GM12878 (cell line): ENCODE measurements at regions not wholly inside any gene's neighbourhood (a gene's known extent, or its start where the extent isn't known, plus 50 kb on each side); places are given as distances from the start of the nearest gene placed in this dataset.

Experiments
- ATAC-seq: fragments of 200-7000 bp; cut with Tn5 transposase; 3 replicates; pipeline ENCODE4 v1.9.1; 2020; ENCODE audit warnings: mild to moderate bottlenecking, moderate library complexity
- BruUV-seq: library from RNA; stranded (reverse); fragments of 400-500 nt; replicated peaks from 2 replicates; lab custom pipeline; 2021; lab: Mats Ljungman, UMichigan
- CTCF ChIA-PET: fragments of 300-600 bp; sonication (Branson Sonifier 250); formaldehyde crosslinking; extraction: SDS; loops from one replicate; lab custom pipeline; 2021; ENCODE audit warnings: inconsistent platforms; lab: Yijun Ruan, JAX
- POLR2A ChIA-PET: fragments of 350-600 bp; formaldehyde crosslinking; extraction: SDS; loops from one replicate; lab custom pipeline; 2021; ENCODE audit warnings: inconsistent platforms; lab: Charles Lee
- RAD21 ChIA-PET: fragments of 300-600 bp; sonication (Branson Sonifier 250); formaldehyde crosslinking; loops from one replicate; lab custom pipeline; 2023; ENCODE audit warnings: antibody characterized with exemption; ENCODE audit not compliant: unreplicated experiment; lab: Charles Lee
- SMC1A ChIA-PET: fragments of 300-600 bp; sonication (Branson Sonifier 250); formaldehyde crosslinking; loops from one replicate; lab custom pipeline; 2023; ENCODE audit not compliant: unreplicated experiment, uncharacterized antibody; lab: Charles Lee
- DNase-seq: peaks from one replicate; pipeline ENCODE4 v3.0.0-alpha.2; 2011; ENCODE audit warnings: low read depth, low spot score
- FAIRE-seq: peaks from 3 replicates; lab custom pipeline; 2011; peaks lifted over from hg19 to GRCh38; lab: Jason Lieb, UNC
- H2AFZ ChIP-seq: 2 replicates; pipeline ENCODE4 v1.6.0; 2011; ENCODE audit warnings: low read depth, low read length, control low read depth; ENCODE audit not compliant: control insufficient read depth
- H3K27ac ChIP-seq: 2 replicates; pipeline ENCODE4 v1.5.1; 2011; ENCODE audit warnings: control low read depth; ENCODE audit not compliant: control insufficient read depth, insufficient read depth
- H3K27me3 ChIP-seq, 2 experiments: replicated peaks in 1 of 2; 2 replicates each; pipeline versions ENCODE4 v1.6.0 to v1.6.1; 2011; ENCODE audit warnings: low read length in 1 of 2; ENCODE audit not compliant: control insufficient read depth in 2 of 2, insufficient read depth in 2 of 2
- H3K36me3 ChIP-seq, 2 experiments: 2 replicates each; pipeline ENCODE4 v1.5.1; 2011; ENCODE audit warnings: low read length in 1 of 2; ENCODE audit not compliant: control insufficient read depth in 2 of 2, insufficient read depth in 2 of 2
- H3K4me1 ChIP-seq: 2 replicates; pipeline ENCODE4 v1.6.1; 2011; ENCODE audit warnings: mild to moderate bottlenecking, low read length, moderate library complexity, mixed read lengths; ENCODE audit not compliant: control insufficient read depth, insufficient read depth
- H3K4me2 ChIP-seq: 2 replicates; pipeline ENCODE4 v1.6.0; 2011; ENCODE audit warnings: control low read depth; ENCODE audit not compliant: control insufficient read depth, insufficient read depth
- H3K4me3 ChIP-seq: fragments of 200-600 bp; sonication (generic); 2 replicates; pipeline ENCODE4 v1.5.1; 2016
- H3K79me2 ChIP-seq: 2 replicates; pipeline ENCODE4 v1.6.0; 2011; ENCODE audit warnings: low read length; ENCODE audit not compliant: control insufficient read depth, insufficient read depth
- H3K9ac ChIP-seq: 2 replicates; pipeline ENCODE4 v1.8.0; 2011; ENCODE audit warnings: low read length, control low read depth, mixed read lengths; ENCODE audit not compliant: control insufficient read depth, insufficient read depth
- H3K9me3 ChIP-seq: replicated peaks from 3 replicates; pipeline ENCODE4 v1.5.1; 2011; ENCODE audit warnings: mild to moderate bottlenecking, low read length; ENCODE audit not compliant: control insufficient read depth, insufficient read depth
- H4K20me1 ChIP-seq: 2 replicates; pipeline ENCODE4 v1.6.0; 2011; ENCODE audit not compliant: control insufficient read depth, insufficient read depth
- BRCA1 ChIP-seq: IDR thresholded peaks from 2 replicates; pipeline ENCODE4 v1.6.1; 2011; ENCODE audit warnings: low read depth, low read length, improper control_type of control experiment
- CEBPB ChIP-seq, 2 experiments: fragments of 150-350 bp in 1 of 2; IDR thresholded peaks; 2 replicates each; pipeline ENCODE4 v1.6.1; 2012 to 2014; ENCODE audit warnings: low read depth in 2 of 2, low read length in 2 of 2, borderline replicate concordance in 1 of 2, inconsistent platforms in 1 of 2
- EED ChIP-seq: sonication (generic); IDR thresholded peaks from 2 replicates; pipeline ENCODE4 v1.6.1; 2016; ENCODE audit warnings: antibody characterized with exemption, low read depth
- NR2C1 ChIP-seq: fragments of 450-650 bp; IDR thresholded peaks from 2 replicates; pipeline ENCODE4 v1.6.1; 2017; ENCODE audit warnings: antibody characterized with exemption, mild to moderate bottlenecking, moderate library complexity
- STAT1 ChIP-seq: fragments of 450-650 bp; conservative IDR thresholded peaks from 2 replicates; pipeline ENCODE4 v1.6.1; 2014; ENCODE audit warnings: antibody characterized with exemption, mild to moderate bottlenecking
- TARDBP ChIP-seq: IDR thresholded peaks from 2 replicates; pipeline ENCODE4 v1.6.1; 2016; ENCODE audit warnings: borderline replicate concordance
- TBL1XR1 ChIP-seq: IDR thresholded peaks from 2 replicates; pipeline ENCODE4 v1.6.1; 2012; ENCODE audit warnings: low read depth, low read length, improper control_type of control experiment
- ZBTB40 ChIP-seq: fragments of 450-650 bp; IDR thresholded peaks from 2 replicates; pipeline ENCODE4 v1.6.1; 2016; ENCODE audit warnings: mild to moderate bottlenecking, moderate library complexity, borderline replicate concordance
- ZNF384 ChIP-seq: IDR thresholded peaks from 2 replicates; pipeline ENCODE4 v1.6.1; 2012; ENCODE audit warnings: low read depth, mild to moderate bottlenecking, low read length, improper control_type of control experiment, borderline replicate concordance
- ZSCAN29 ChIP-seq: fragments of 450-650 bp; IDR thresholded peaks from 2 replicates; pipeline ENCODE4 v1.6.1; 2017; ENCODE audit warnings: mild to moderate bottlenecking, moderate library complexity
- WGBS: methylation state at CpG from one replicate; pipeline ENCODE4 v1.1.6; 2016; ENCODE audit warnings: low lambda C conversion rate; ENCODE audit not compliant: insufficient replicate concordance, insufficient coverage; ENCODE audit errors: missing lambda C conversion rate; 5-methylcytosine and 5-hydroxymethylcytosine counted together
- in situ Hi-C: fragments of 300-500 bp; cut with MboI; formaldehyde crosslinking; loops from 9 replicates; pipeline ENCODE4 v1.14.3; 2018; ENCODE audit warnings: mixed read lengths
- intact Hi-C: fragments of 100-400 bp; cut with micrococcal nuclease; formaldehyde crosslinking; loops from one replicate; pipeline ENCODE4 v1.14.2; 2022; ENCODE audit not compliant: unreplicated experiment
- TF ChIP-seq, protein P1 (sequence below): fragments of 450-650 bp; IDR thresholded peaks from 2 replicates; pipeline ENCODE4 v1.6.1; 2017; ENCODE audit warnings: mild to moderate bottlenecking, moderate library complexity
- TF ChIP-seq, protein P2 (sequence below): fragments of 450-650 bp; IDR thresholded peaks from 2 replicates; pipeline ENCODE4 v1.6.1; 2017; ENCODE audit warnings: mild to moderate bottlenecking

DNA sequence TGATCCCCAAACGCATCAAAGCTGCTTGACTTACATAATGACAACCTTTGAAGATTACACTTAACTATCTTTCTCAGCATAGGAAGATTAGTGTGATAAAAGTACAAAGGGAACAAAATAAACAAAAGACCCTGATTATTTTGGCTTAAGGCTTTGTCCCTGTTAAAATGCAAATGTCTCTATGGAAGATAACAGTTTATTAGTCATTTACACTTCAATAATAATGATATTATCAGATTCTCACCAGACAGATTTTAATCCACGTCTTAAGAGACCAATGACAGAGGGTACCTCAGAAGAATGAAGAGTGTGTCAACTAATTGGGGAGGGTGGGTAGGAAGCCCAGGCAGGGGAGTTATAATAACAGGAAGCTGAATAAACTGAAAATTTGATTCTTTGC is 510.4 kb upstream of the PTBP2 start:
- no peak for DNase-seq
- in situ Hi-C loops, result no loop called here
- intact Hi-C loops, result no loop called here
- POLR2A ChIA-PET, result no interaction called here
- no peaks in the 10 kb centered on the region for H3K79me2 ChIP-seq
- RAD21 ChIA-PET, result no interaction called here
- no peak overlapping the region for H3K9ac ChIP-seq
- TF ChIP-seq TBL1XR1, result no peak
- TF ChIP-seq ZBTB40, result no peak
- TF ChIP-seq STAT1, result no peak
- no peak for TF ChIP-seq ZNF384
- no peak for TF ChIP-seq CEBPB (IDR thresholded peaks at IDR 0.05; ENCODE audit: borderline replicate concordance in 1 of 2, low read depth in 2 of 2, low read length in 2 of 2)
- TF ChIP-seq ZSCAN29, result no peak
- no peak for TF ChIP-seq BRCA1
- TF ChIP-seq NR2C1, result no peak
- TF ChIP-seq, protein P1, sequence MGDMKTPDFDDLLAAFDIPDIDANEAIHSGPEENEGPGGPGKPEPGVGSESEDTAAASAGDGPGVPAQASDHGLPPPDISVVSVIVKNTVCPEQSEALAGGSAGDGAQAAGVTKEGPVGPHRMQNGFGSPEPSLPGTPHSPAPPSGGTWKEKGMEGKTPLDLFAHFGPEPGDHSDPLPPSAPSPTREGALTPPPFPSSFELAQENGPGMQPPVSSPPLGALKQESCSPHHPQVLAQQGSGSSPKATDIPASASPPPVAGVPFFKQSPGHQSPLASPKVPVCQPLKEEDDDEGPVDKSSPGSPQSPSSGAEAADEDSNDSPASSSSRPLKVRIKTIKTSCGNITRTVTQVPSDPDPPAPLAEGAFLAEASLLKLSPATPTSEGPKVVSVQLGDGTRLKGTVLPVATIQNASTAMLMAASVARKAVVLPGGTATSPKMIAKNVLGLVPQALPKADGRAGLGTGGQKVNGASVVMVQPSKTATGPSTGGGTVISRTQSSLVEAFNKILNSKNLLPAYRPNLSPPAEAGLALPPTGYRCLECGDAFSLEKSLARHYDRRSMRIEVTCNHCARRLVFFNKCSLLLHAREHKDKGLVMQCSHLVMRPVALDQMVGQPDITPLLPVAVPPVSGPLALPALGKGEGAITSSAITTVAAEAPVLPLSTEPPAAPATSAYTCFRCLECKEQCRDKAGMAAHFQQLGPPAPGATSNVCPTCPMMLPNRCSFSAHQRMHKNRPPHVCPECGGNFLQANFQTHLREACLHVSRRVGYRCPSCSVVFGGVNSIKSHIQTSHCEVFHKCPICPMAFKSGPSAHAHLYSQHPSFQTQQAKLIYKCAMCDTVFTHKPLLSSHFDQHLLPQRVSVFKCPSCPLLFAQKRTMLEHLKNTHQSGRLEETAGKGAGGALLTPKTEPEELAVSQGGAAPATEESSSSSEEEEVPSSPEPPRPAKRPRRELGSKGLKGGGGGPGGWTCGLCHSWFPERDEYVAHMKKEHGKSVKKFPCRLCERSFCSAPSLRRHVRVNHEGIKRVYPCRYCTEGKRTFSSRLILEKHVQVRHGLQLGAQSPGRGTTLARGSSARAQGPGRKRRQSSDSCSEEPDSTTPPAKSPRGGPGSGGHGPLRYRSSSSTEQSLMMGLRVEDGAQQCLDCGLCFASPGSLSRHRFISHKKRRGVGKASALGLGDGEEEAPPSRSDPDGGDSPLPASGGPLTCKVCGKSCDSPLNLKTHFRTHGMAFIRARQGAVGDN, result no peak
- TF ChIP-seq EED, result no peak
- TF ChIP-seq, protein P2, sequence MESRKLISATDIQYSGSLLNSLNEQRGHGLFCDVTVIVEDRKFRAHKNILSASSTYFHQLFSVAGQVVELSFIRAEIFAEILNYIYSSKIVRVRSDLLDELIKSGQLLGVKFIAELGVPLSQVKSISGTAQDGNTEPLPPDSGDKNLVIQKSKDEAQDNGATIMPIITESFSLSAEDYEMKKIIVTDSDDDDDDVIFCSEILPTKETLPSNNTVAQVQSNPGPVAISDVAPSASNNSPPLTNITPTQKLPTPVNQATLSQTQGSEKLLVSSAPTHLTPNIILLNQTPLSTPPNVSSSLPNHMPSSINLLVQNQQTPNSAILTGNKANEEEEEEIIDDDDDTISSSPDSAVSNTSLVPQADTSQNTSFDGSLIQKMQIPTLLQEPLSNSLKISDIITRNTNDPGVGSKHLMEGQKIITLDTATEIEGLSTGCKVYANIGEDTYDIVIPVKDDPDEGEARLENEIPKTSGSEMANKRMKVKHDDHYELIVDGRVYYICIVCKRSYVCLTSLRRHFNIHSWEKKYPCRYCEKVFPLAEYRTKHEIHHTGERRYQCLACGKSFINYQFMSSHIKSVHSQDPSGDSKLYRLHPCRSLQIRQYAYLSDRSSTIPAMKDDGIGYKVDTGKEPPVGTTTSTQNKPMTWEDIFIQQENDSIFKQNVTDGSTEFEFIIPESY, result no peak
- no peak for TF ChIP-seq TARDBP
- TF ChIP-seq, all 136 proteins: peak for 0
- no peaks in the 10 kb centered on the region for H4K20me1 ChIP-seq
- ChIA-PET CTCF (no interaction called here), SMC1A (no interaction called here)
- BruUV-seq, result no TSS peak
- no peaks in the 10 kb centered on the region for H3K9me3 ChIP-seq
- H3K4me1 ChIP-seq, result no peaks in the 10 kb centered on the region
- no peak for ATAC-seq
- no peak overlapping the region for H3K27ac ChIP-seq
- no peak overlapping the region for H3K4me3 ChIP-seq
- H3K27me3 ChIP-seq, result no peaks in the 10 kb centered on the region
- H3K4me2 ChIP-seq, result no peak overlapping the region
- no peak for FAIRE-seq
- H2AFZ ChIP-seq, result no peak overlapping the region
- 0% methylated on average over 2 of the region's 2 CpGs for WGBS
- H3K36me3 ChIP-seq, result no peaks in the 10 kb centered on the region
